ENCODE measurements at regions not wholly inside any gene's neighbourhood (a gene's known extent, or its start where the extent isn't known, plus 50 kb on each side); places are given as distances from the start of the nearest gene placed in this dataset.

- TF ChIP-seq, protein P1, sequence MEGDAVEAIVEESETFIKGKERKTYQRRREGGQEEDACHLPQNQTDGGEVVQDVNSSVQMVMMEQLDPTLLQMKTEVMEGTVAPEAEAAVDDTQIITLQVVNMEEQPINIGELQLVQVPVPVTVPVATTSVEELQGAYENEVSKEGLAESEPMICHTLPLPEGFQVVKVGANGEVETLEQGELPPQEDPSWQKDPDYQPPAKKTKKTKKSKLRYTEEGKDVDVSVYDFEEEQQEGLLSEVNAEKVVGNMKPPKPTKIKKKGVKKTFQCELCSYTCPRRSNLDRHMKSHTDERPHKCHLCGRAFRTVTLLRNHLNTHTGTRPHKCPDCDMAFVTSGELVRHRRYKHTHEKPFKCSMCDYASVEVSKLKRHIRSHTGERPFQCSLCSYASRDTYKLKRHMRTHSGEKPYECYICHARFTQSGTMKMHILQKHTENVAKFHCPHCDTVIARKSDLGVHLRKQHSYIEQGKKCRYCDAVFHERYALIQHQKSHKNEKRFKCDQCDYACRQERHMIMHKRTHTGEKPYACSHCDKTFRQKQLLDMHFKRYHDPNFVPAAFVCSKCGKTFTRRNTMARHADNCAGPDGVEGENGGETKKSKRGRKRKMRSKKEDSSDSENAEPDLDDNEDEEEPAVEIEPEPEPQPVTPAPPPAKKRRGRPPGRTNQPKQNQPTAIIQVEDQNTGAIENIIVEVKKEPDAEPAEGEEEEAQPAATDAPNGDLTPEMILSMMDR (IDR thresholded peaks at IDR 0.05 in 8 of 11, conservative IDR thresholded peaks at IDR 0.05 in 3 of 11): no peak
- no peak for TF ChIP-seq POLR2A (IDR thresholded peaks at IDR 0.05)
- no peak for TF ChIP-seq POLR2AphosphoS5 (IDR thresholded peaks at IDR 0.05)
Observed at GRCh38 chr5:36359267-36359666, 57.6 kb upstream of the RANBP3L start.

Measured in spleen (tissue), 7 donors.